ENCODE measurements at regions not wholly inside any gene's neighbourhood (a gene's known extent, or its start where the extent isn't known, plus 50 kb on each side); places are given as distances from the start of the nearest gene placed in this dataset.

DNA sequence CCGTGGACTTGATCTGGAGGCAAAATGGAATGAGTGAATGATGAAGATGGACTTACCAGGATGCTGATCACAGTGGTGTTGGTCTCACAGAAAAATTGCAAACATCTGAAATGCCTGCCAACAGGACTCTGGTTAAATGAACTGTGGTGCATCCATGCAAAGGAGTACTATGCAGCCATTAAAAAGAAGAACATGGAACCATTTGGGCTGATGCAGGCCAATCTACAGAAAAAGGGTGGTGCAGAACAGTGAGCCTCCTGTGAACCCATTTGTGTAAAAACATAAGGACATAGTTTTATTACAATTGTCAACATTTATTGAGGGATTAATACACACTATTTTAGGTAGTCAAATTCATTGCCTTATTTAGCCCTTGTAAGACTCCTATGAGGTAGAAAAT is 111.9 kb downstream of the MN1 start:
- Mint-ChIP-seq H3K4me1 (no peaks in the 10 kb centered on the region), H3K36me3 (no peaks in the 10 kb centered on the region), H3K4me3 (no peak overlapping the region), H3K27me3 (peaks cover 10 to 14% of the 10 kb centered on the region in 2 donors), H3K27ac (no peak overlapping the region), H3K9me3 (peaks cover 0 to 17% (median 6%) of the 10 kb centered on the region in 8 donors)
- Histone ChIP-seq H3K36me3 (ENCODE audit: insufficient read depth, low read length) (no peaks in the 10 kb centered on the region), H3K27ac (ENCODE audit: low read depth, low read length) (no peak overlapping the region), H3K9me3 (ENCODE audit: control insufficient read depth in 1 of 2, low read length in 2 of 2) (no peaks in the 10 kb centered on the region), H3K27me3 (ENCODE audit: insufficient read depth, low read length) (no peaks in the 10 kb centered on the region), H3K4me1 (ENCODE audit: insufficient read depth, low read length) (no peaks in the 10 kb centered on the region), H3K4me3 (ENCODE audit: low read length in 2 of 2) (no peak overlapping the region)
- no peak for DNase-seq
- intact Hi-C loops (cut with micrococcal nuclease): no loop called here
- ChIA-PET CTCF (ENCODE audit: partially characterized antibody) (no interaction called here), POLR2A (ENCODE audit: partially characterized antibody) (no interaction called here)

DNA sequence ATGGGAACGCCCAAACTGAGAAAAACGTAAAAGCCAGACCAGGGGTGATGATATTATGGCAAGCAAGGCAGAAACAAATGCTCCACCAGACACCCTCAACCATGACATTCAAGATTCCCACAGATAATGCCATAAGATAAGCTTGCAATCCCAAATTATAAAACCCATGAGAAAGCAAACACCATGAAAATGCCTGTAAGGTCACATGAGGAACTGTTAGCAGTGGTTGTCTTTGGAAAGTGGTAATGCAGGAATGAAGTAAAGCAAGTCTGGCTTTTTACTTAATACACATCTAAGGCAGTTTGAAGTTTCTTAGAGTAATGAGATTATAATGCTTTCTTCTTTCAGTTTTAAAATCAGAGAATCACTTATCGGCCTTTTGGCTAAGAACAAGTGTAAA is 111.0 kb downstream of the MN1 start:
- DNase-seq: no peak
- Histone ChIP-seq H3K4me1 (ENCODE audit: insufficient read depth, low read length) (no peaks in the 10 kb centered on the region), H3K9me3 (ENCODE audit: control insufficient read depth in 1 of 2, low read length in 2 of 2) (no peaks in the 10 kb centered on the region), H3K36me3 (ENCODE audit: insufficient read depth, low read length) (no peaks in the 10 kb centered on the region), H3K27ac (ENCODE audit: low read depth, low read length) (no peak overlapping the region), H3K4me3 (ENCODE audit: low read length in 2 of 2) (no peak overlapping the region), H3K27me3 (ENCODE audit: insufficient read depth, low read length) (no peaks in the 10 kb centered on the region)
- H3K4me3 Mint-ChIP-seq: no peak overlapping the region
- H3K27ac Mint-ChIP-seq: no peak overlapping the region
- peaks cover 10 to 14% of the 10 kb centered on the region in 2 donors for H3K27me3 Mint-ChIP-seq
- H3K9me3 Mint-ChIP-seq: peaks cover 0 to 17% (median 6%) of the 10 kb centered on the region in 8 donors
- H3K36me3 Mint-ChIP-seq: no peaks in the 10 kb centered on the region
- intact Hi-C loops (cut with micrococcal nuclease): no loop called here
- CTCF ChIA-PET (ENCODE audit: partially characterized antibody): no interaction called here
- POLR2A ChIA-PET (ENCODE audit: partially characterized antibody): no interaction called here
- no peaks in the 10 kb centered on the region for H3K4me1 Mint-ChIP-seq

DNA sequence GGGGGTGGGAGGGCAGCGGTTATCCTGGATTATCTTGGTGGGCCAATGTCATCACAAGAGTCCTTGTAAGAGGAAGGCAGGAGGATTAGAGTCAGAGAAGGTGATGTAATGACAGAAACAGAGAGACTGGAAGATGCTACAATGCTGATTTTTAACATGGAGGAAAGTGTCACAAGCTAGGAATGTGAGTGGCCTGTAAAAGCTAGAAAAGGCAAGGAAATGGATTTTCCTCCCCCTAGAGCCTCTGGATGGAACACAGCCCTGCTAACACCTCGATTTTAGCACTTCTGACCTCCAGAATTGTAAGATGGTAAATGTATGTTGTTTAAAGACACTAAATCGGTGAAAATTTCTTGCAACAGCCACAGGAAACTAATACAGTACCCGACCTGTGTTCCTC is 109.3 kb downstream of the MN1 start:
- no peaks in the 10 kb centered on the region for H3K36me3 Mint-ChIP-seq
- H3K27me3 Mint-ChIP-seq: peaks cover 10 to 13% of the 10 kb centered on the region in 2 donors
- DNase-seq: no peak
- Histone ChIP-seq H3K36me3 (ENCODE audit: insufficient read depth, low read length) (no peaks in the 10 kb centered on the region), H3K4me1 (ENCODE audit: insufficient read depth, low read length) (no peaks in the 10 kb centered on the region), H3K4me3 (ENCODE audit: low read length in 2 of 2) (no peak overlapping the region), H3K27ac (ENCODE audit: low read depth, low read length) (no peak overlapping the region), H3K27me3 (ENCODE audit: insufficient read depth, low read length) (no peaks in the 10 kb centered on the region), H3K9me3 (ENCODE audit: control insufficient read depth in 1 of 2, low read length in 2 of 2) (no peaks in the 10 kb centered on the region)
- ChIA-PET CTCF (ENCODE audit: partially characterized antibody) (no interaction called here), POLR2A (ENCODE audit: partially characterized antibody) (no interaction called here)
- H3K4me3 Mint-ChIP-seq: no peak overlapping the region
- intact Hi-C loops (cut with micrococcal nuclease): no loop called here
- H3K9me3 Mint-ChIP-seq: peaks cover 0 to 28% (median 8%) of the 10 kb centered on the region in 8 donors
- H3K4me1 Mint-ChIP-seq: no peaks in the 10 kb centered on the region
- no peak overlapping the region for H3K27ac Mint-ChIP-seq

DNA sequence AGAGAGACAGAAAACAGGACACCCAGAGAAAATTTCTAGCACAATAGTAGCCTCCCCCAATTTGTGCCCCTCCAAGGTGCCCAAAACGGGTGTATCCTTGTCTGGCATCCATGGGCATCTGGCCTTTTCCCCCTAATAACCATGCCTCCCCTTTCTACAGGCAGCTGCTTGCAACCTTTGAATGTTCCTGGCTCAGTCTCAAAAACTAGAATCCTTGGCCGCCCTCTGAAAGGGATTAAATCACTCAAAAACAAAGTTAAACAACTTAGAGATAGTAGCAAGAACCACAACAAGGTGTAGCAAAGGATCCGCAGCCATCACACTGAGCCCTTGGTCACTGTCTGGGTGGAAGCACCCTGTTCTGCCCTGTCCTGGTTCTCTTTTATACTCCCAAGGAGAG is 105.6 kb downstream of the MN1 start:
- no peaks in the 10 kb centered on the region for H3K36me3 Mint-ChIP-seq
- Histone ChIP-seq H3K9me3 (ENCODE audit: control insufficient read depth in 1 of 2, low read length in 2 of 2) (no peaks in the 10 kb centered on the region), H3K27me3 (ENCODE audit: insufficient read depth, low read length) (no peaks in the 10 kb centered on the region), H3K4me1 (ENCODE audit: insufficient read depth, low read length) (no peaks in the 10 kb centered on the region), H3K36me3 (ENCODE audit: insufficient read depth, low read length) (no peaks in the 10 kb centered on the region), H3K27ac (ENCODE audit: low read depth, low read length) (no peak overlapping the region), H3K4me3 (ENCODE audit: low read length in 2 of 2) (no peak overlapping the region)
- DNase-seq: no peak
- CTCF ChIA-PET (ENCODE audit: partially characterized antibody): no interaction called here
- no peak overlapping the region for H3K4me3 Mint-ChIP-seq
- intact Hi-C loops (cut with micrococcal nuclease): no loop called here
- no peaks in the 10 kb centered on the region for H3K4me1 Mint-ChIP-seq
- POLR2A ChIA-PET (ENCODE audit: partially characterized antibody): no interaction called here
- H3K27me3 Mint-ChIP-seq: peaks cover 5 to 7% of the 10 kb centered on the region in 2 donors
- no peak overlapping the region for H3K27ac Mint-ChIP-seq
- H3K9me3 Mint-ChIP-seq: peaks cover 0 to 23% (median 7%) of the 10 kb centered on the region in 8 donors

DNA sequence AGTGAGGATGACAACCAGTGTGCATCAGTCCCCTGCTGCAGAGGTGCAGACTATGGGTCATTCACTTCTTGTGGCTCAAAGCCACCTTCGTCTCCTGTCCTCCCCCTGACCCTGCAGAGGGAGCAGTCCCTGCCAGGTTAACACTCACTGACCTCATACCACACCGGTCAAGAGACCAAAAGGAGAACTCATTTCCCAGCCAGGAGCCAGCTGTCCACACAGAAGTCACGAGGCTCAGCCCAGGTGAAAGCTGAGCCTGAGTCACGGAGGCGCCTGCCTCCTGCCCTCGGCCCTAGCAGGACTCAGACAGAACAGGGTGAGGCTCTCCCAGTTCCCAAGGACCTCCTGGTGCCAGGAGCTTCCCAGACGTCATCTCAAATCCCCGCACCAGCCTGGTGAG is 103.7 kb downstream of the MN1 start:
- ChIA-PET CTCF (ENCODE audit: partially characterized antibody) (no interaction called here), POLR2A (ENCODE audit: partially characterized antibody) (no interaction called here)
- Mint-ChIP-seq H3K27ac (no peak overlapping the region), H3K36me3 (no peaks in the 10 kb centered on the region), H3K4me3 (no peak overlapping the region), H3K4me1 (no peaks in the 10 kb centered on the region), H3K27me3 (peaks cover 2% of the 10 kb centered on the region in 2 donors), H3K9me3 (peaks cover 0 to 20% (median 11%) of the 10 kb centered on the region in 8 donors)
- no peaks in the 10 kb centered on the region for H3K4me1 ChIP-seq (ENCODE audit: insufficient read depth, low read length)
- no peak for DNase-seq
- H3K4me3 ChIP-seq (ENCODE audit: low read length in 2 of 2): no peak overlapping the region
- no peaks in the 10 kb centered on the region for H3K9me3 ChIP-seq (ENCODE audit: control insufficient read depth in 1 of 2, low read length in 2 of 2)
- intact Hi-C loops (cut with micrococcal nuclease): no loop called here
- no peaks in the 10 kb centered on the region for H3K27me3 ChIP-seq (ENCODE audit: insufficient read depth, low read length)
- no peaks in the 10 kb centered on the region for H3K36me3 ChIP-seq (ENCODE audit: insufficient read depth, low read length)
- no peak overlapping the region for H3K27ac ChIP-seq (ENCODE audit: low read depth, low read length)

Measured in CD4-positive, alpha-beta memory T cell (primary cell).